Tongue (tissue), 1 donor: ENCODE measurements at regions not wholly inside any gene's neighbourhood (a gene's known extent, or its start where the extent isn't known, plus 50 kb on each side); places are given as distances from the start of the nearest gene placed in this dataset.
A peak's percentile ranks its signal among the peaks of the same experiment; 100 is the strongest.

ENCODE experiments used
- DNase-seq: peaks from one replicate; pipeline ENCODE4 v3.0.0-alpha.2; 2015

- peak; percentile 86 for DNase-seq
Measured at GRCh38 chr2:64857581-64858471, 131.4 kb upstream of the SLC1A4 start.

- DNase-seq: peak; percentile 20
Measured at GRCh38 chr2:64858541-64859311, 130.5 kb upstream of the SLC1A4 start.

DNA sequence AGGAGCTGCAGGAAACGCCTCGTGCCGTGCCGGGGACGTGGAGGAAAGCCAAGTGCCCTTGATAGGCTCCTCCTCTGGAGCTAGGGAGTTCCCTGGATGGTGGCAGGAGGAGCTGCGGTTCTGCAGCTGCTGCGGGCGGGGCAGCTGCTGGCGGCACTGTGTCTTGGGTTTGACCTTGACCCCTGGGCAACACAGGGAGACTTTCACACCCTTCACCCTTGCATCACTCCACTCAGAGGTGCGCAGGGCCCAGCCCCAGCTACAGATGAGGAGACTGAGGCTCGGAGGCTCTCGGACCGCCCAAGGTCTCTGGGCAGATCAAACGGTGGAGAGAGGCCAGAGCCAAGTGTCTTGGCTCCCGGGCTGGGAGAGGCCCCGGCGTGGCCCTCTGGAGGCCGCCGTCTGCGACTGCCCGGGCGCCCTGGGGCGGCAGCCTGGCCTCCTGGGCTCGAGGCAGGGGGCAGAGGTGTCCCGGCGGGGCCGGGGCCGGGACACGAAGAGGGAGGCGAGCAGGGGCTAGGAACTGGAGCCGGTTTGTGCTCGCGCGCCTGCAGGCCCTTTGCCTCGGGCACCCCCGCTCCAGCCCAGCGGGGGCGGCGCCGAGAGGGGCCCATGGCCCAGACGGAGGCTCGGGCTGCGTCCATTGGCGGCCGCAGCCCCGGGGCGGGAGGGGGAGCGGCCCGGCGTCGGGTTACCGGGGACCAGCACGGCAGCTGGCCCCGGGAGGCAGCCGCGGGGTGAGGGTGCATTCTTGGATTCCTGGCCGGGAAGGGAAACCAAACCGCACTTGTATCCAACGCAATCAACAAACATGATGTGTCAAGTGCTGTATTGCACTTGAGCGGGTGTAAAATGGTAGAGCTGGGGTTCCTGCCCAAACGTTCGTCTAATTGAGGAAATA is 129.6 kb upstream of the SLC1A4 start:
- peak; percentile 94 for DNase-seq

DNA sequence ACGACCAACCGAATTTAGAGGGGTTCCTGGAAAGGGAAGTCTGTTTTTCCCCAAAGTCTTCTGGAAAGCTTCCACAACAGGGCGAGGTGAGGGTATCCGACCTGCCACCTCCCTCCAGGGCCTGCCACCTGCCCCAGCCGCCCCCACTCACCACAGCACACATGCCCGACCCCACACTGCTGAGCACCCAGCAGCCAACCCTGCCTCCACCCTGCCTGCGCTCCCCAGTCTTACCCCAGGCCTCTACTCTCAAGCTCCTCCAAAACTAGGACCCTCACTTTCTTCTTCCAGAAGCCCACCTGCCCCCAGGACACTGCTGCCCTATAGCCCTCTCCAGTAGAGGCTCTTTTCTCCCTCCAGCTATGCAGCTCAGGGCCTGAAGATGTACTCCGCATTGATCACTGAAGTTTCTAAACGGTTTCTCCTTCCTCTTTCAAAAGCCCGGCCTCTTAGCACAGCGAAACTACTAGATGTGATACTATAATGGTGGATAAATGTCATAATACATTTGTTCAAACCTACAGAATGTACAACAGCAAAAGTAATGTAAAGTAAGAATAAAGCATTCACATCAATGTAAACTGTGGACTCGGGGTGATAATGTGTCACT is 128.8 kb upstream of the SLC1A4 start:
- DNase-seq: no peak

DNA sequence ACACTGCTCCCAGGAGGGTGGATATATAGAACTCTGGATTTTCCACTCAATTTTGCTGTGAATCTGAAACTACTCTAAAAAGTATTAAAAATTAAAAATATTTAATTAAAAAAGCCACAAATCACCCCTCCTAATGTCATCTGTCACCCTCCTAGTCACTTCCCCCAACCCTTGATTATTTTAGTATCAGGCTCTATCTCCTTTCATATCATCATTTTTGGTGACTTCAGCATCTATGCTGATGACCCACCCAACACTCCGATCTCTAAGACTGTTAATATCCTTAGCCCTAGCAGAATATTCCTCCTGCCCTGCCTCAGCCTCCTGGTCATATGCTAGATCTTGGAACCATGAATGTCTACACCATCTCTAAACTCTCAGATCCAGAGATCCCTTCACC is 128.3 kb upstream of the SLC1A4 start:
- DNase-seq: no peak

DNA sequence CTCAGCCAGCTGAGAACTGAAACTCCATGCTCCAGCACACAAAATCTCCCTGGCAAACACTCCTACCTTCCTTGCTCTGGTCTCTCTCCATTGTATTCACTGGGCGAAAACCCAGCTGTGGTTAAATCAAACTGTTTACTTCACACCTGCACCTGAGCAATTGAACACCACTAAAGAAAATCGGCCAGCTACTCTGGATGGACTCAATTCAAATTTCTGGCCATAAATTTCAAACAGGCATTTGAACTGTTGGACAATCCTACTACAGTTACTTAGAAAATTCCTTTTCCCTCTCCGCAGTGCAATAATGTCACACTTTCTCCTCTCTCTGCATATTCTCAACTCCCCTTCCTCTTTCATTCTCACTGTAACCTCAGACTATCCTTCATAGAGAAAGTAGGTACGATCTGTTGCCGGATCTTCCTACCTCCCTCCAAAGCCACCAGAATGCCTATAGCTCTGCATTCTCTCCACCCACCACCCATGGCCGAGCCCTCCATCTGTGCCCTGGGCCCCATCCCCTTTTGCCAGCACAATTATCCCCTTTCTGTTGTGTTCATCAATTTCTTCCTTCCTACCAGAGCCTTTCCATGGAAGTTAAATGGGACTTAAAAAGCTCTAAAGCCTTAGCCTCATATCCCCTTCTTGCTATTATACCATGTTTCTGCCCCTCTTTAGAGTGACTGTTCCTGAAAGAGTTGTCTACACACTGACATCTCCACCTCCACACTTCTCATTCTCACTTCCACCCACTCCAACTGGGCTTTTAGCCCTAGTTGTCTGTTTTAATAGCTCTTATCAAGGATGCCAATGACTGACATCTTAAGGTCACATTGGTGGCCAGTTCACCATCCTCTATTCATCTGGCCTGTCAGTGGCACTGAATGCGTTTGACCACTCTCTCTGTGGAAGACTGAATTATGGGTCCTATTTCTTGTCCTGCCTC is 127.5 kb upstream of the SLC1A4 start:
- DNase-seq: peak; percentile 59

DNA sequence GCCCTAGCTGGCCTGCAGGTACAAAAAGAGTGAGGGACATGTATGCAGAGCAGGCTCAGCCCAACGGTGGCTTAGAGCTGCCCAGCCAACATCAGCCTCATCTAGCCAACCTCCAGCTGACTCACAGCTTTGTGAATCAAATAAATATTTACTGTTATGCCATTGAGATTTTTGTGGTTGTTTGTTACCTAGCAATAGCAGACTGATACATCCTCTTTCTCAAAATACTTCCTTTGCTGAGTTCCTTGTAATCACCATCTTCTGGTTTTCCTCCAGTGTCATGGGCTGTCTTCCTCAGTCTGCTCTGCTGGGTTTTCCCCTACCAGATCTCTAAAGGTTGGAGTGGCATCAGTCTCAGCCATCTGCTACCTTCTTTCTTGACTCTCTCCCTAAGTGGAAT is 126.6 kb upstream of the SLC1A4 start:
- DNase-seq: no peak

- DNase-seq: no peak
Measured at GRCh38 chr2:64863097-64863820, 125.9 kb upstream of the SLC1A4 start.

- peak; percentile 83 for DNase-seq
Measured at GRCh38 chr2:64865073-64865830, 123.9 kb upstream of the SLC1A4 start.

DNA sequence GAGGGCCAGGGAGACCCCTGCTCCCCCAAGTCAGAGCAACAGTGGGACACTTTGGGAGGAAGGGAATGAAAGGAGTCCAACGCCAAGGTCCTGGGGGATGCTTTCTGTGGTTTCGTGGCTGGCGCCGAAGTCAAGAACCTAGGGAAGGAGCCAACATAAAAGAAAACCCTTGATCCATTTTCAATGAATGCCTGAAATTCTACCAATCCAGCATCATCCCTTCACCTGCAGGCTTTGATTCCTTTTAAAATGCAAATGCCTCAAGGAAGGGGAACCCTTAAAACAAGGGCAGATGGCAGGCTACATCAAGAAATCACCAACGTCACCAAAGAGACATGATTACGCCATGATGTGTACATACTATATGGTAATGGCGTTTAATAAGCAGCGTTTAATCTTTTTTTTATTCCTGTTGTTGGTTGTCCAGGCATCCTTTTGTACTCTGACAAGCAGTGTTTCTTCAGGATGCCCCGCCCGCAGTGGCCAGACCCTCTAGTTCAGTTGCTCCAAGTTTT is 123.3 kb upstream of the SLC1A4 start:
- no peak for DNase-seq

DNA sequence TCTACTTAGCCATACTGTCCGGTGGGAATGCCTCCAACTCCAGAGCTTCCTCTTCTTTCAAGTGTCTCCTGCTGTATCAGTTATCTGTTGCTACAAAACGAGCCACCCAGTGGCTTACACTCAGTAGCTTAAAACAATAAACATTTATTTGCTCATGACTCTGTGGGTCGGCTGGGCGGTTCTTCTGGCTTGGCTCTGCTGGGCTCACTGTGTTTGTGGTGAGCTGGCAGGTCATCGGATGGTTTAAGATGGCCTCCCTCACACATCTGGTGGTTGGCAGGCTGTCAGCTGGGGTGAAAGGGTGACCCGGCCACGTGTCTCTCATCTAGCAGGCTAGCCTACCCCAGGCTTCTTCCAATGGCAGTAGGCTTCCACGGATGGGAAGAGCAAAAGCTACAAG is 122.4 kb upstream of the SLC1A4 start:
- no peak for DNase-seq

DNA sequence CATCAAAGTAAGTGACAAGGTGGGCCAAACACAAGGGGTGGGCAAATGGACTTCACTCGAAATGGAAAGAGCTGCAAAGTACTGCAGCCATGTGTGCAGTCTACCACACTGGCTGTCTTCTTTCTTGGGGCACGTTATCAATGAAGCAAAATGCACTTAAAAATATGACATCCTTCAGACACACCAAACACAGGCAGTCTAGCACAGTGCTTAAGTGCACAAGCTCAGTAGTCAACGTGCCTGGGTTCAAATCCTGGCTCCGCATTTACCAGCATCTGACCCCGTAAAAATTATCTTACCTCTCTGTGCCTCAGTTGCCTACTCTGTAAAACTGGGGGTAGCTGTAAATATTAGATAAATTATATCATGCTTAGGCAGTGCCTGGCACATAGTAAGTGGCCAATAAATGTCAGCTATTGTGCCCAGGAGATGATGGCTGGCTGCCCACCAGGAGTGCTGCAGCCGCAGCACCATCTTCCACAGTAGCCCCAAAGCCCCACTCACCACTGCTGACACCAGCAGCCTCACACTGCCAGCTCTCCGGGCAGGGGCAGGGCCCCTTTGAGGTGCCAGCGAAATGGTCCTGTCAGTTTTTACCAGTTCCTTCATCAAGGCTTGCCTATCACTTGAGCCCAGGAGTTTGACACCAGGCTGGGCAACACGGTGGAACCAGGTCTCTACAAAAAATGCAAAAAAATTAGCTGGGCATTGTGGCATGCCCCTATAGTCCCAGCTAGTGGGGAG is 121.8 kb upstream of the SLC1A4 start:
- no peak for DNase-seq

DNA sequence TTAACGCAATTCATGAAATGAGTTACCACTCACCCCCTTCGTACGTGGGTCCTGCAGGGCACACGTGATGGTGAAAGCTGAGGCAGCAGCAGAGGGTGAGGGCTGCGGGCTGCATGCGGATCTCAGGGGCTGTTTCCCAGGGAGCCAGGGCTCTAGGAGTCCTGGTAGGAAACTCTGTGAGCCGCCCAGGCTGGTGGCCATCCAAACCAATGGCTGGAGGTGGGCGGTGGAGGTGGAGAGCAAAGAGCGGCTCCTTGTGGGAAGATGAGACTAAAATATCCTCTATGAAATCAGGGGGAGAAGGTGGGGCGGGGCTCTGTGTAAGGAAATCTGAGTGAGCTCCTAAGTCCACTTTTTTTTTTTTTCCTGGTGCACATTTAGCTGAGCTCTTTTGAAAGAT is 120.1 kb upstream of the SLC1A4 start:
- no peak for DNase-seq

DNA sequence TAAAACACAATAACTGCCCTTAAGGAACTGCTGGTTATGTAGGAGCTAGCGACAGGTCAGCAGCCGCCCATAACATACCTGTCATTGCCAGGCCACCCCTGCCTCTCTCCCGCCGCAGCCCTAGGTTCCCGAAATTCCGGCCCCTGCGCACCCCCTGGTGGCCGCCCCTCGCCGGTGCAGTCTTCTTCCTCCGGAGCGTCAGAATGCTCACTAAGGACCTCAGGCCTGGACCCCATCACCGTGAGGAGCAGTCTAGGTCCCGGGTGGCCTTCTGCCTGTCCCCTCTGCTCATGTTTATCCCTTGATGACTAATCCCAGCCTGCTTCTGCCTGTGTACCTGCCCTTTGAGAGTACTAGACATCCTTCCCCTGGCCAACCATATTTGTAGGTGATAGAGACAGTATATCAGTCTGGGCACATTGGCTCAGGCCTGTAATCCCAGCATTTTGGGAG is 115.7 kb upstream of the SLC1A4 start:
- DNase-seq: peak; percentile 81

- no peak for DNase-seq
Measured at GRCh38 chr2:64874593-64874992, 114.6 kb upstream of the SLC1A4 start.

DNA sequence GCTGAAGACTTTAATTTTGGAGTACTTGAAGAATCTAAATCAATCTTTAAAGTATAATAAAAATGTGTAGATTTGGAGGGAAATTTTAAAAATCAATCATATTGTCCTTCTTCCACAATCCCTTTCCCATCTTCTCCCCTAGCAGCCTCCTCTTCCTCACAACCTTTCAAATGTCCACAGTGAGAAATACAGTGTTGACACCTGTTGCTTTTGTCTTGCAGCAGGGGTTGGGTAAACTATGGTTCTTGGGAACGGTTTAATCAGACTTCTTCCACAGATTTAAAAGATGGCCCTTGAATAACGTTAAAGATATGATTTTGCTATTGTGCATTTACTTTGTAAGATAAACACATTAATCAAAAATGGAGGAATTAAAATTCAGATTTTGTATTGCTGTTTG is 113.8 kb upstream of the SLC1A4 start:
- DNase-seq: no peak

GRCh38 chr2:64876137-64876647 is 113.0 kb upstream of the SLC1A4 start:
- peak; percentile 83 for DNase-seq

- no peak for DNase-seq
Measured at GRCh38 chr2:64879745-64880144, 109.5 kb upstream of the SLC1A4 start.
